Type B pancreatic cell (in vitro differentiated cells): ENCODE measurements at regions not wholly inside any gene's neighbourhood (a gene's known extent, or its start where the extent isn't known, plus 50 kb on each side); places are given as distances from the start of the nearest gene placed in this dataset.

Source experiments
- DNase-seq: peaks from one replicate; pipeline ENCODE4 v3.0.0; 2021; ENCODE audit warnings: mixed read lengths; ENCODE audit not compliant: unreplicated experiment; ENCODE audit errors: extremely low spot score
- H3K27ac Mint-ChIP-seq: 2 replicates; pipeline ENCODE4 v1.8.0; 2021; ENCODE audit warnings: mild to moderate bottlenecking, mixed read lengths
- H3K27me3 Mint-ChIP-seq: 2 replicates; pipeline ENCODE4 v1.8.0; 2021; ENCODE audit warnings: mixed read lengths
- H3K36me3 Mint-ChIP-seq: 2 replicates; pipeline ENCODE4 v1.8.0; 2021; ENCODE audit warnings: mixed read lengths
- H3K4me1 Mint-ChIP-seq: one replicate; pipeline ENCODE4 v1.8.0; 2021; ENCODE audit warnings: mixed read lengths; ENCODE audit not compliant: unreplicated experiment
- H3K4me3 Mint-ChIP-seq: 2 replicates; pipeline ENCODE4 v1.8.0; 2021; ENCODE audit warnings: mild to moderate bottlenecking, mixed read lengths
- H3K9me3 Mint-ChIP-seq: 2 replicates; pipeline ENCODE4 v1.8.0; 2021; ENCODE audit warnings: mixed read lengths
- CTCF ChIP-seq: fragments of 200-600 bp; sonication (generic); conservative IDR thresholded peaks from 2 replicates; pipeline ENCODE4 v1.5.0; 2021; ENCODE audit warnings: antibody characterized with exemption, mild to moderate bottlenecking

DNA sequence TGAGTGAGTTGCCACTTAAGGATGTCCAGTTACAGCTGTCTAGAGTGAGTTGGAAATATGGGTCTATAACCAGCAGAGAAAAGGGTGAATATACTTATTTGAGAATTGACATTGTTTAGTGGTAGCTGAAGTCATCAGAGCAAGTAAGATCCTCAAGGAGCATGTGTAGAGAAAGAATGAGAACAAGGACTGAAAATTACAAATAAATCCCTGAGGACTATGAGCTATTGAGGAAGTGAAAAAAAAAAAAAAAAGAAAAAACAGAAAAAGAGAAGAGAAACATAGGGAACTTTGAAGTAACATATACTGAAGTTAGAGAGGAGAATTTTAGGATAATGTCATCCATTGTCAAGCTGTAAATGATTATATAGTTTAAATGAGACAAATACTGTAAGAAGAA lies 134.0 kb upstream of the CCDC68 start:
- Mint-ChIP-seq H3K36me3 (no peaks in the 10 kb centered on the region), H3K27me3 (peaks cover 11% of the 10 kb centered on the region), H3K4me3 (no peak overlapping the region), H3K27ac (no peak overlapping the region), H3K4me1 (peaks cover 33% of the 10 kb centered on the region), H3K9me3 (no peaks in the 10 kb centered on the region)
- DNase-seq: no peak
- no peak for TF ChIP-seq CTCF

- no peak for TF ChIP-seq CTCF
- Mint-ChIP-seq H3K27ac (no peak overlapping the region), H3K36me3 (no peaks in the 10 kb centered on the region), H3K27me3 (peaks cover 13% of the 10 kb centered on the region), H3K4me3 (no peak overlapping the region), H3K4me1 (peaks cover 28% of the 10 kb centered on the region), H3K9me3 (no peaks in the 10 kb centered on the region)
- no peak for DNase-seq
Measured at GRCh38 chr18:55092166-55092565, 132.9 kb upstream of the CCDC68 start.

DNA sequence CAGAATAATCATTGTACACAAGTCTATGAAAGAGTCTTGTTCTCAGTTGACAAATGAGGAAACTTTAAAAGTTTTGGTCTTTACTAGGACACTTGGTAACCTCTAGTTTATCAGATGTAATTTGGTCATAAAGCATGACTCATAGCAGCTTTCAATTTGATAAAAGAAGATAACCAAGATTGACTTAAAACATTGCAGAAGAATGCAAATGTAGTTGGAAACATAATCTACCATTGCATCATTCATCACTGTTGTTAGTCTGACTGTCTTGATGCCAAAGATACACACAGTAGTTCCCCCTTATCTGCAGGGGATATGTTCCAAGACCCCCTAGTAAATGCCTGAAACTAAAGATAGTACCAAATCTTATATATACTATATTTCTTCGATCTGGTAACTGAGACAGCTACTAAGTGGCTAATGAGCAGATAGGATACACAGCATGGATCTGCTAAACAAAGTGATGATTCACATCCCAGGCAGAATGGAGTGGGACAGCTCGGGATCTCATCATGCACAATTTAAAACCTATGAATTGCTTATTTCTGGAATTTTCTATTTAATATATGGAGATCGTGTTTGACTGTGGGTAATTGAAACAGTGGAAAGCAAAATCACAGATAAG lies 131.4 kb upstream of the CCDC68 start:
- Mint-ChIP-seq H3K4me3 (no peak overlapping the region), H3K4me1 (peaks cover 17% of the 10 kb centered on the region), H3K27me3 (peaks cover 16% of the 10 kb centered on the region), H3K36me3 (no peaks in the 10 kb centered on the region), H3K27ac (no peak overlapping the region), H3K9me3 (no peaks in the 10 kb centered on the region)
- TF ChIP-seq CTCF: no peak
- no peak for DNase-seq

GRCh38 chr18:55089610-55090009 lies 130.3 kb upstream of the CCDC68 start:
- TF ChIP-seq CTCF: no peak
- Mint-ChIP-seq H3K4me1 (peaks cover 9% of the 10 kb centered on the region), H3K36me3 (no peaks in the 10 kb centered on the region), H3K9me3 (no peaks in the 10 kb centered on the region), H3K27ac (no peak overlapping the region), H3K27me3 (peaks cover 19% of the 10 kb centered on the region), H3K4me3 (no peak overlapping the region)
- DNase-seq: no peak

- H3K36me3 Mint-ChIP-seq: no peaks in the 10 kb centered on the region
- H3K9me3 Mint-ChIP-seq: no peaks in the 10 kb centered on the region
- H3K4me1 Mint-ChIP-seq: peaks cover 9% of the 10 kb centered on the region
- no peak overlapping the region for H3K27ac Mint-ChIP-seq
- H3K4me3 Mint-ChIP-seq: no peak overlapping the region
- peaks cover 19% of the 10 kb centered on the region for H3K27me3 Mint-ChIP-seq
- DNase-seq: no peak
- no peak for TF ChIP-seq CTCF
Measured at GRCh38 chr18:55088561-55088960, 129.3 kb upstream of the CCDC68 start.

GRCh38 chr18:55088000-55088401 lies 128.7 kb upstream of the CCDC68 start:
- no peaks in the 10 kb centered on the region for H3K9me3 Mint-ChIP-seq
- peaks cover 16% of the 10 kb centered on the region for H3K27me3 Mint-ChIP-seq
- no peak overlapping the region for H3K4me3 Mint-ChIP-seq
- H3K36me3 Mint-ChIP-seq: no peaks in the 10 kb centered on the region
- no peak for DNase-seq
- peaks cover 9% of the 10 kb centered on the region for H3K4me1 Mint-ChIP-seq
- no peak overlapping the region for H3K27ac Mint-ChIP-seq
- no peak for TF ChIP-seq CTCF
